IMR-90 (cell line): ENCODE measurements at regions not wholly inside any gene's neighbourhood (a gene's known extent, or its start where the extent isn't known, plus 50 kb on each side); places are given as distances from the start of the nearest gene placed in this dataset.

ENCODE experiments used
- ATAC-seq: fragments of 200-7000 bp; cut with Tn5 transposase; 2 replicates; pipeline ENCODE4 v1.9.1; 2020; ENCODE audit warnings: low read depth, mild to moderate bottlenecking, moderate library complexity
- BruUV-seq: library from RNA; stranded (reverse); fragments of 400-500 nt; replicated peaks from 2 replicates; lab custom pipeline; 2021; lab: Mats Ljungman, UMichigan
- CTCF ChIA-PET: fragments of 300-600 bp; formaldehyde crosslinking; extraction: SDS; loops from one replicate; lab custom pipeline; 2021; ENCODE audit warnings: antibody characterized with exemption; lab: Yijun Ruan, JAX
- POLR2A ChIA-PET: fragments of 300-600 bp; sonication (Branson Sonifier 250); formaldehyde crosslinking; loops from one replicate; lab custom pipeline; 2022; ENCODE audit warnings: antibody characterized with exemption; ENCODE audit not compliant: unreplicated experiment; lab: Charles Lee
- DNase-seq: peaks from one replicate; pipeline ENCODE4 v3.0.0; 2013
- H2AFZ ChIP-seq: replicated peaks from 2 replicates; pipeline ENCODE3; 2013; ENCODE audit warnings: low read length, mild to moderate bottlenecking; ENCODE audit not compliant: poor library complexity
- H2AK5ac ChIP-seq: 2 replicates; pipeline ENCODE4 v1.6.1; 2013; ENCODE audit warnings: low read depth, low read length, inconsistent platforms
- H2AK9ac ChIP-seq: replicated peaks from 2 replicates; pipeline ENCODE3; 2013; ENCODE audit warnings: mild to moderate bottlenecking, low read depth, low read length, moderate library complexity; ENCODE audit not compliant: poor library complexity
- H2BK120ac ChIP-seq: 2 replicates; pipeline ENCODE4 v1.6.1; 2013; ENCODE audit warnings: low read depth, low read length, inconsistent platforms
- H2BK15ac ChIP-seq: 3 replicates; pipeline ENCODE4 v1.6.1; 2013; ENCODE audit warnings: low read depth, low read length, inconsistent platforms
- H2BK20ac ChIP-seq: 2 replicates; pipeline ENCODE4 v1.6.1; 2013; ENCODE audit warnings: low read depth, mild to moderate bottlenecking, inconsistent platforms, low read length, moderate library complexity
- H2BK5ac ChIP-seq: 2 replicates; pipeline ENCODE4 v1.6.1; 2013; ENCODE audit warnings: mild to moderate bottlenecking, low read depth, low read length, inconsistent platforms; ENCODE audit not compliant: poor library complexity, severe bottlenecking
- H3K14ac ChIP-seq: replicated peaks from 2 replicates; pipeline ENCODE4 v1.6.1; 2013; ENCODE audit warnings: low read depth, low read length, inconsistent platforms
- H3K18ac ChIP-seq: 2 replicates; pipeline ENCODE4 v1.6.1; 2013; ENCODE audit warnings: low read depth, low read length, control low read depth
- H3K23ac ChIP-seq: 2 replicates; pipeline ENCODE4 v1.6.1; 2013; ENCODE audit warnings: low read depth, low read length, inconsistent platforms
- H3K27ac ChIP-seq: 2 replicates; pipeline ENCODE4 v1.5.1; 2013; ENCODE audit warnings: mild to moderate bottlenecking, control low read depth, low read length; ENCODE audit not compliant: insufficient read depth
- H3K27me3 ChIP-seq: 2 replicates; pipeline ENCODE4 v1.6.1; 2013; ENCODE audit warnings: low read length; ENCODE audit not compliant: control insufficient read depth, insufficient read depth
- H3K36me3 ChIP-seq: 2 replicates; pipeline ENCODE4 v1.6.1; 2013; ENCODE audit warnings: low read length, mixed read lengths; ENCODE audit not compliant: control insufficient read depth, insufficient read depth
- H3K4ac ChIP-seq: 2 replicates; pipeline ENCODE4 v1.6.1; 2013; ENCODE audit warnings: low read depth, low read length, inconsistent platforms
- H3K4me1 ChIP-seq: 2 replicates; pipeline ENCODE4 v1.6.1; 2013; ENCODE audit warnings: low read length, mixed read lengths; ENCODE audit not compliant: control insufficient read depth, insufficient read depth
- H3K4me2 ChIP-seq: 2 replicates; pipeline ENCODE4 v1.6.1; 2013; ENCODE audit warnings: low read depth, mild to moderate bottlenecking, control low read depth, low read length, moderate library complexity
- H3K4me3 ChIP-seq: 2 replicates; pipeline ENCODE4 v1.5.1; 2013; ENCODE audit warnings: low read depth, mild to moderate bottlenecking, control low read depth, low read length, moderate library complexity; ENCODE audit not compliant: insufficient read depth
- H3K56ac ChIP-seq: 2 replicates; pipeline ENCODE4 v1.6.1; 2013; ENCODE audit warnings: low read length, inconsistent platforms; ENCODE audit not compliant: insufficient read depth; ENCODE audit errors: extremely low read depth
- H3K79me1 ChIP-seq, 2 experiments: 2 replicates each; pipeline ENCODE4 v1.6.1; 2013; ENCODE audit warnings: low read length in 2 of 2, inconsistent platforms in 1 of 2, low read depth in 1 of 2
- H3K9ac ChIP-seq: 2 replicates; pipeline ENCODE4 v1.6.1; 2013; ENCODE audit warnings: low read depth, low read length, control low read depth
- H3K9me1 ChIP-seq: 2 replicates; pipeline ENCODE4 v1.6.1; 2013; ENCODE audit warnings: low read length, inconsistent platforms; ENCODE audit not compliant: insufficient read depth
- H3K9me3 ChIP-seq: 2 replicates; pipeline ENCODE4 v1.6.1; 2013; ENCODE audit warnings: low read length; ENCODE audit not compliant: control insufficient read depth, insufficient read depth
- H4K20me1 ChIP-seq: 2 replicates; pipeline ENCODE4 v1.6.1; 2013; ENCODE audit warnings: low read length, inconsistent platforms; ENCODE audit not compliant: insufficient read depth
- H4K5ac ChIP-seq: 2 replicates; pipeline ENCODE4 v1.6.1; 2013; ENCODE audit warnings: mild to moderate bottlenecking, low read depth, low read length, control low read depth
- H4K8ac ChIP-seq, 2 experiments: 2 replicates each; pipeline ENCODE4 v1.6.1; 2013; ENCODE audit warnings: low read depth in 2 of 2, low read length in 2 of 2, control low read depth in 1 of 2, inconsistent platforms in 1 of 2
- H4K91ac ChIP-seq: 2 replicates; pipeline ENCODE4 v1.6.1; 2013; ENCODE audit warnings: low read depth, low read length, inconsistent platforms; ENCODE audit not compliant: insufficient read depth
- CEBPB ChIP-seq: IDR thresholded peaks from 2 replicates; pipeline ENCODE4 v1.6.1; 2012; ENCODE audit warnings: low read depth, low read length, improper control_type of control experiment
- MAFK ChIP-seq: IDR thresholded peaks from 2 replicates; pipeline ENCODE4 v1.6.1; 2012; ENCODE audit warnings: low read depth, low read length, improper control_type of control experiment
- RCOR1 ChIP-seq: IDR thresholded peaks from 2 replicates; pipeline ENCODE4 v1.6.1; 2012; ENCODE audit warnings: mild to moderate bottlenecking, low read length, improper control_type of control experiment; ENCODE audit not compliant: insufficient replicate concordance
- WGBS, 2 experiments: methylation state at CpG; one replicate each; pipeline versions ENCODE4 v1.1.5 to v1.1.7; 2013; ENCODE audit warnings: missing lambda C conversion rate in 2 of 2; ENCODE audit not compliant: insufficient read length in 1 of 2; ENCODE audit errors: extremely low coverage in 2 of 2; 5-methylcytosine and 5-hydroxymethylcytosine counted together
- dilution Hi-C: fragments of 300-500 bp; cut with HindIII; formaldehyde crosslinking; loops from one replicate; pipeline ENCODE4 v1.14.3; 2018; ENCODE audit warnings: low sequenced_read_pairs; ENCODE audit not compliant: unreplicated experiment
- in situ Hi-C: fragments of 300-500 bp; cut with MboI; formaldehyde crosslinking; loops from 3 replicates; pipeline ENCODE4 v1.14.3; 2019; ENCODE audit warnings: low sequenced_read_pairs, inconsistent platforms, mixed read lengths
- intact Hi-C: fragments of 100-400 bp; cut with micrococcal nuclease; formaldehyde crosslinking; loops from 2 replicates; pipeline ENCODE4 v1.10.0; 2022

GRCh38 chr4:165802452-165802851 lies 70.6 kb upstream of the TLL1 start:
- BruUV-seq = no TSS peak
- H3K9ac ChIP-seq = no peak overlapping the region
- no peak overlapping the region for H3K4me3 ChIP-seq
- H3K9me3 ChIP-seq = 0 out of 2 replicates have a peak, but pooled peaks cover 8% of the 10 kb centered on the region
- H4K20me1 ChIP-seq = no peaks in the 10 kb centered on the region
- H2AK5ac ChIP-seq = no peak overlapping the region
- no peak overlapping the region for H2AFZ ChIP-seq
- no peak overlapping the region for H2BK5ac ChIP-seq
- no CpG with 5 or more reads among the region's 2 CpGs for WGBS, 2 experiments
- no peaks in the 10 kb centered on the region for H3K79me1 ChIP-seq
- no peaks in the 10 kb centered on the region for H3K36me3 ChIP-seq
- CTCF ChIA-PET = no interaction called here
- no peak overlapping the region for H3K4me2 ChIP-seq
- no peak overlapping the region for H3K56ac ChIP-seq
- dilution Hi-C loops = no loop called here
- POLR2A ChIA-PET = no interaction called here
- H3K4me1 ChIP-seq = no peaks in the 10 kb centered on the region
- H4K8ac ChIP-seq = no peak overlapping the region
- no peak for ATAC-seq
- in situ Hi-C loops = no loop called here
- no peak overlapping the region for H3K23ac ChIP-seq
- H3K18ac ChIP-seq = no peak overlapping the region
- H2AK9ac ChIP-seq = no peak overlapping the region
- H2BK15ac ChIP-seq = no peak overlapping the region
- no peak for DNase-seq
- H4K91ac ChIP-seq = no peak overlapping the region
- intact Hi-C loops = no loop called here
- H2BK20ac ChIP-seq = no peak overlapping the region
- no peak overlapping the region for H3K27ac ChIP-seq
- no peak overlapping the region for H2BK120ac ChIP-seq
- no peak overlapping the region for H3K4ac ChIP-seq
- H3K27me3 ChIP-seq = no peaks in the 10 kb centered on the region
- no peak overlapping the region for H4K5ac ChIP-seq
- TF ChIP-seq MAFK (no peak), CEBPB (no peak), RCOR1 (no peak)
- H3K9me1 ChIP-seq = no peaks in the 10 kb centered on the region
- no peak overlapping the region for H3K14ac ChIP-seq
